HEK293T (cell line): ENCODE measurements at regions not wholly inside any gene's neighbourhood (a gene's known extent, or its start where the extent isn't known, plus 50 kb on each side); places are given as distances from the start of the nearest gene placed in this dataset.

ENCODE experiments used
- BHLHE40 ChIP-seq: fragments of 450-650 bp; IDR thresholded peaks from 2 replicates; pipeline ENCODE4 v1.6.1; 2016; ENCODE audit warnings: mild to moderate bottlenecking, moderate library complexity, borderline replicate concordance
- ELF4 ChIP-seq: fragments of 450-650 bp; IDR thresholded peaks from 2 replicates; pipeline ENCODE4 v1.6.1; 2017; ENCODE audit warnings: antibody characterized with exemption
- FOXM1 ChIP-seq: fragments of 450-650 bp; IDR thresholded peaks from 2 replicates; pipeline ENCODE4 v1.6.1; 2017; ENCODE audit warnings: mild to moderate bottlenecking, borderline replicate concordance
- SP1 ChIP-seq: fragments of 450-650 bp; IDR thresholded peaks from 2 replicates; pipeline ENCODE4 v1.6.1; 2017

DNA sequence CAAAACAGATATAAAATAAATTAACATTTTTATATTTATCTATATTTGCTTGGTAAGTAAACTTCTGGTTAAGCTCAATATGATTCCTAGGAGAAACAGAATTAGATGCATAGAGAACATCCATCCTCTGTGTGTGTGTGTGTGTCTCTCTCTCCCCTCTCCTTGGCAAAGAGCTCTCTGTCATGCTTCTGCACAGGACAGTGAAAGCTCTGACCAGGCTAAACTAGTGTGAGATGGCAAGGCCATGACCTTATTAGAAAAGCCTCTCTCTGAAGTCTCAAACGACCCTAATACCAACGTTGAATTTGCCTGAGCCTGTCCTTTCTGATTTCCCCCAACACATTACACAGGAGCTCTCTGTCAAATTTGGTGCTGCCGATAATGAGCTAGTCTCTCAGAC, 746.0 kb downstream of the VGLL3 start:
- TF ChIP-seq ELF4, result no peak
- TF ChIP-seq BHLHE40, result no peak
- TF ChIP-seq SP1, result no peak
- TF ChIP-seq FOXM1, result no peak
